ENCODE measurements at regions not wholly inside any gene's neighbourhood (a gene's known extent, or its start where the extent isn't known, plus 50 kb on each side); places are given as distances from the start of the nearest gene placed in this dataset.

- no peak overlapping the region for H3K4me3 ChIP-seq (ENCODE audit: low read depth, low read length)
- DNase-seq (ENCODE audit: low read depth) = no peak
- TF ChIP-seq CTCF (IDR thresholded peaks at IDR 0.05; ENCODE audit: insufficient read depth, low read depth, low read length, missing control alignments) = no peak
Measured at GRCh38 chr17:11122908-11123307, 118.1 kb upstream of the SHISA6 start.

- DNase-seq (ENCODE audit: low read depth) = no peak
- TF ChIP-seq CTCF (IDR thresholded peaks at IDR 0.05; ENCODE audit: insufficient read depth, low read depth, low read length, missing control alignments) = no peak
- H3K4me3 ChIP-seq (ENCODE audit: low read depth, low read length) = no peak overlapping the region
Measured at GRCh38 chr17:11121341-11121985, 119.5 kb upstream of the SHISA6 start.

GRCh38 chr17:11109106-11109505, 131.9 kb upstream of the SHISA6 start:
- H3K4me3 ChIP-seq (ENCODE audit: low read depth, low read length) = no peak overlapping the region
- no peak for TF ChIP-seq CTCF (IDR thresholded peaks at IDR 0.05; ENCODE audit: insufficient read depth, low read depth, low read length, missing control alignments)
- no peak for DNase-seq (ENCODE audit: low read depth)

- no peak for DNase-seq (ENCODE audit: low read depth)
- TF ChIP-seq CTCF (IDR thresholded peaks at IDR 0.05; ENCODE audit: insufficient read depth, low read depth, low read length, missing control alignments) = no peak
- no peak overlapping the region for H3K4me3 ChIP-seq (ENCODE audit: low read depth, low read length)
Measured at GRCh38 chr17:11105141-11105540, 135.9 kb upstream of the SHISA6 start.

- TF ChIP-seq CTCF (IDR thresholded peaks at IDR 0.05; ENCODE audit: insufficient read depth, low read depth, low read length, missing control alignments) = no peak
- no peak overlapping the region for H3K4me3 ChIP-seq (ENCODE audit: low read depth, low read length)
- no peak for DNase-seq (ENCODE audit: low read depth)
Measured at GRCh38 chr17:11097121-11097520, 143.9 kb upstream of the SHISA6 start.

- no peak for TF ChIP-seq CTCF (IDR thresholded peaks at IDR 0.05; ENCODE audit: insufficient read depth, low read depth, low read length, missing control alignments)
Measured at GRCh38 chr17:11094331-11094730, 146.7 kb upstream of the SHISA6 start.

More at GRCh38 chr17:11094331-11094730, 146.7 kb upstream of the SHISA6 start:
- no peak overlapping the region for H3K4me3 ChIP-seq (ENCODE audit: low read depth, low read length)
- DNase-seq (ENCODE audit: low read depth) = no peak

Data from GM12865 (cell line).